HG02642 (cell line): ENCODE measurements at regions not wholly inside any gene's neighbourhood (a gene's known extent, or its start where the extent isn't known, plus 50 kb on each side); places are given as distances from the start of the nearest gene placed in this dataset.

ENCODE experiments used
- ATAC-seq: cut with Tn5 transposase; IDR thresholded peaks from one replicate; pipeline ENCODE4 v1.9.1; 2021; ENCODE audit warnings: mild to moderate bottlenecking; ENCODE audit not compliant: unreplicated experiment, poor library complexity

DNA sequence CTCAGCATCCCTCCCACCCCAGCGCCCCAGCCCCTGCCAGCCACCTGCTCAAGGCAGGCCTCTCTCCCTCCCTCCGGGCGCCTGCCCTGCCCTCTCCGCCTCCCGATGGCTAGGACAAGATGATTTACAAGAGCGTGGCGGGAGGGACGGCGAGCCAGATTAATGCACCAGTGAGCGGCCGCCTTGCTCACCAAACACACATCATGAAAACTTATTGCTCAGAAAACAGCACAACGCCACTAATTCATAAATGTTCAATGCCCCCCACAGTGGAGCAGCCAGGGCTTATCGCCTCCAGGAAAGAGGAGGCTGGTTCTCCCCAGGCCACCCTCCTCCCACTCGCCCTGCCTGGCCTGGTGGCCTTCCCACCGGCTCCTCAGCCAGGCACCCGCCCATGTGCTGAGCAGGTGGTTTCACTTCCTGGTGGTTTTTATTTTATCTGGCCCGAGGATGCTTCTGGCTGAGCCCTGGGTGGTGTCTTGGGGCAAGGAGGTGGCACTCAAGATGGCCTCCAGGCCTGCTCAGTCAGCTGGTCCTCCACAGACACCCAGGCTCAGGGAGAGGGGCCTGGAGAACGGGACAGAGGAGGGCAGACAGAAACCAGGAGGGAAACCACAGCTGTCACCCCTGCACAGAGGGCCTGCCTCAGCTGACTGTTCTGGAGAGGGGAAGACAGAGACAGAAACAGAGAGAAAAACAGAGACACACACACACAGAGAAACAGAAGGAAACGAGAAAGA is 284.9 kb downstream of the UACA start:
- ATAC-seq = peak; percentile 60

DNA sequence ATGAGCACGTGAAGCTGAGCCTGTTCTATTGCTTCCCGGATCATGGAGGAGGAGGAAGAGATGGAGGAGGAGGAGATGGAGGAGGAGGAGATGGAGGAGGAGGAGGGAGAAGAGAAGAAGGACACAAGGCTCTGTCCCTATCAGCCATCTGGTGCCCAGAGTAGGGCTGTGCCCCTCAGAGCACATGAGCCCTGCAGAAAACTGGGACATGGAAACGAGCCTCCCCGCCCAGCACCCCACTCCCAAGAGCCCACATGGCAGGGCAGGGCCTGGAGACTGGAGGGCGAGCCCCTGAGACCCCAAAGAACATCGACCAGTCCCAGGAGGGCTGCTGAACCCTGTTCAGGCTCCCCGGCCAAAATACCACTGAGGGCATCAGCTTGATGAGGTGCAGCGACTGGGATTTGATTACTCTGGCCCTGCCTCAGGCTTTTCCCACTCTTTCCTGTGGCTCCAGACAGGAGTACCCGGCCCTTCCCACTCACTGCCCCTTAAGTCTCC is 285.6 kb downstream of the UACA start:
- no peak for ATAC-seq

DNA sequence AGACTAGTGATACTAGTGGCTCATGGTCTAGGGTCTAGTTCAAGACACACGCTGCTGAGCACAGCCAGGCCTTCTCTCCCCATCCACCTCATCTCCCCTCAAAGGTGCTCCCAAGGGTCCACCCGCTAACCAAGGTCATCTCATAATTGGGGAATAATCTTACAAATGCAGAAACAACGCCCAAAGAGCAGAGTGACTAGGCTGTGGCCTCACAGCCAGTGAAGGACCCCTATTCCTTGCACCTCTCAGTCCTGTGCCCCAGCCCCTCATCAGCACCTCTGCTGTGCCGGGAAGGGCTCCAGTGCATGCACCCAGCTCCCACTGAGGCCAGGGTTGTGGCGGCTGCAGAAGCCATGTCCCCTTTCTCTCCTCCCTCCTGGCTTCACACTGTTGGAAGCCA is 286.9 kb downstream of the UACA start:
- no peak for ATAC-seq

DNA sequence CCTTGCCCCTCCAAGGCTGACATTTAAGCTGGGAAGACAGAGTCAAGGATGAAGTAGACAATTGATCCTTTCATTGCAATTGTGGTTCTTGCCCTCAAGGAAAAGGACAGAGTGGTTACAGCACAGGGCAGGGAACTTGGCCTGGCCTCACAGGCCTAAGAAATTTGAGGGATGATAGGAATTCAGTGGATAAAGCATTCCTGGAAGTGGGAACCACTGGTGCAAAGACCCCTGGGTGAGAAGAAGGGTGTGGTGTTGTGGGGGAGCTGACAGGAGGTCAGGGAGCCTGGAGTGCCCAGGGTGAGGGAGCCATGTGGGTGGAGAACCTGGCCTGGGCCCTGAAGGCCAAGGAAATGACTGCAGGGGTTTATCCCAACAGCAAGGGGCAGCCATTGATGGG is 287.4 kb downstream of the UACA start:
- ATAC-seq = no peak

DNA sequence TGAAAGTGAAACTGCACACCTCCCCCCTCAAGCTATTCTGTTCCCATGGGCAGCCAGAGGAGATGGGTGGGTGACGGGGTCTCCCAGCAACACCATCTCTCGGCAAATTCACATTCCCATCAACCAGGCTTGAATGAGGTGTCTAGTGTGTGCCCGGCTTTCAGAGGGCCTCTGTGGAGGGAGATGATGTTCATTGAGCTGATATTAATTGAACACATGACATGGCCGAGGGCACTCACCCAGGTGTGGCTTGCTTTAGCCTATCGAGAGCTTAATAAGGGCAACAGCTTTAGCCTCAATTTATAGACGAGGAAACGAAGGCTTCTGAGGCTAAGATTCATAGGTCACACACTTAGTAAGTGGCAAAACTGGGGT is 288.0 kb downstream of the UACA start:
- ATAC-seq = no peak

DNA sequence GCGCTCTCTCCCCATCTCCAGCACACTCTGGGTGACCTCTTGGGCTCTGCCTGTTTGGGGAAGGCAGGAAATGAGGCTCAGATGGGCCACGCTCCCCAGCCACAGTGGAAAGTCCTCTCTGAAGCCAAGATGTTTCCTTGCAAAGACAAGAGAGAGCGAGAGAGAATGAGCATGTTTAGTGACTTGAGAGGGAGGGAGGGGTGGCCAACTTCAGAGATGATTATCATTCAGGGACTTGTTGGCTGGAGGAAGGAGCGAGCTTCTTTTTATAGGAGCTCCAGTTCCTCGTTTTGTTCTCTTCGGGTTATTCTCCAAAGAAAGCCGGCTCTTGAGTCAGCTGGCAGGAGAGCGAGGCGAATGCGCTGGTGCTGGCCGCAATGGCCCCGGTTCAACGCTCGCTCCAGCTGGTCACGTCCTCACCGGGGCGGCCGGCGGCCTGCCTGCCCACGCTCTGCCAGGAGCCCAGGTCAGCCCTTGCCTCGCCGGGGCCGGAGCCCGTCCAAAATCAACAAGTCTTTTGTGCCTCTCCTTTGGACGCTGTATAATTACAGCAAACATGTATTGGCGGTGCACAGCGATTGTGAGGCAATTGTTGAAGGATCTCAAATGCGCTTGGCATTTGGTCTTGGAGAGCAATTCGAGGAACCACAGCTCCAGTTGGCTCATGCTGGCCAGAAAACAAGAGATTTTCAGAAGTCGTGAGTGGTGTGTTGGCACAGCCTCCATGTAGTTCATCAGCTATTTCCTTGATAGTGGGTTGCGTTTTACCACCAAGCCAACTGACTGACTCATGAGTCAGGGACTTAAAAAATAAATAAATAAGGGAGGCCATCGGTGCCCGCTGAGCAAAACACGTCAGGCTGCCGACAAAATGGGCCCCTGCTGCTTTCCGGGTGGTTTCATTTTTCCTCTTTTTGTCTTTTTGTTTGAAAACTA is 288.6 kb downstream of the UACA start:
- no peak for ATAC-seq

DNA sequence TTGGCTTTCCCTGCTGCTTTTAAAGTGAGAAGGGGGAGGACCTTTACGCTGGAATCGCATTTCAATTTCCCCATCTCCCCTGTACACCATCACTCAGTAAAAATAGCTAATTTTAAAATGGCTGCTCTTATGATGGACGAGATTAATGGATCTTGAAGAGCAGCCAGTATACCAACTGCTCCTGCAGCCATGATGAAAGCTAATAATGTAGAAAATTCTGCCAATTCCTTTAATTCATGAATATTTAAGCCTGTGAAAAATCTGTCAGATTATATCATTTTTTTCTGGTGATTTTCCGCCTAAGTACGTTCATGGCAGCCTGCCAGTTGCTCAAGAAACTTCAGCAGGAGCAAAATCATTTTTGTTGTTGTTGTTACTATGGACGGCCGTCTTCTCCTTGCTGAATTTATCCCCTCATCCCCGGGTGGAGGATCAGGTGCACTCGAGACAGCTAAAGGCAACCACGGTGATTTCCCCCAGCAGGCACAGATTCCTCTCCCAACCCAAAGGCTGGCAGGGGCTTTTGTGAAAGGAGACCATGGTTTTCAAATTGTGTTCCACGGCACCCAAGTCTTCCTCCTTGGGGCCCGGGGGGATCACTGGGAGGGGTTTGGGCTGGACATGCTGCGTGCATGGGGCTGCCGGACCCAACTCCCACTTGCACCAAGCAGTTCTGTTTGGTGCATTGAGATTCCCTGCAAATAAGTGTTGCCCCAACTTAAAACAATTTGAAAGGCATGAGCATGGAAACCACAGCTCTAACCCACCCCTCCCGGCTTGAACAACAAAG is 289.6 kb downstream of the UACA start:
- no peak for ATAC-seq

DNA sequence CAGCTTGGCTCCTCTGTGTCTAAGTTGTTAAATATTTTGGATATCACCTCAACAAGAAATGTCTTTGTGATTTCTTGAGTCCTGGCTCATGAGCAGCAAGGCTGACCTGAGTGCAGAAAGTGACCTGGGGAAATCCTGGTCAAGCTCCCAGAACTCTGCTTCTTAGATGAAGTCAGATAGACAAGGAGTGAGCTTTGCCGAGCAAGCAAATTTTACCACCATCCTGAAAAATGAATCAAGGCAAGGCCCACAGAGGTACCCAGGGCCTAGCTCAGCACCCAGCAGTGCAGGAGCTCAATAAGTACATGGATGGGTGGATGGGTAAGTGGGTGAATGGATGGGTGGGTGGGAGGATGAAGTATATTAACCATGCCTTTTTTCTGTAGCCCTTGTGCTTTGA is 291.8 kb downstream of the UACA start:
- ATAC-seq = no peak

DNA sequence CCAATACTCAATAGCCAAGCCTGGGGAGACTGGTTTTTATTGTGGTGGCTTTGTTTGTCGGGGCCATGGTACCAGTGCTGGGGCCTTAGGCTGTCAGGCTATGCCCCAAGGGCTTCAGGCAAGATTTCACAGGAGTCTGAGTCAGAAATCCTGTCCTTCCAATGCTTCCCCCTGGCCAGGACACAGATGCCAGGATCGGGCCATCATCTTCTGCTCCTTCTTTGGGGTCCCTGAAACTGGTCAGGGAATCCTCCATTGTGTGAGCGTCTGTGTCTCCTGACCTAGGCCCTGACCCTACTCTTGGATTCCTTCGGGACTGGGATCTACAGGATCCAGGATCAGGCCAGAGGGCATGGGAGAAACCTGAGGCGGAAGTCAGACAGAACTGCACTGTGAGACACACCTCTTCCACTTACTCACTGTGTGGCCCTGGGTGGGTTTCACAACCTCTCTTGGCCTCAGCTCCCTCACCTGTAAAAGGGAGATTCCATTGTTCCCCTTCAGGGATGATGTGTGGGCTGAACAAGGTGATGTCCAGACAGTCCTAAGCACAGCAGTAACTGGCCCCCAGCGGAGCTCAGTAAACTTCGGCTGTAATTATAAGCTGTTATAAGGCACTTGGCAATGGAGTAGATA is 292.7 kb downstream of the UACA start:
- no peak for ATAC-seq

DNA sequence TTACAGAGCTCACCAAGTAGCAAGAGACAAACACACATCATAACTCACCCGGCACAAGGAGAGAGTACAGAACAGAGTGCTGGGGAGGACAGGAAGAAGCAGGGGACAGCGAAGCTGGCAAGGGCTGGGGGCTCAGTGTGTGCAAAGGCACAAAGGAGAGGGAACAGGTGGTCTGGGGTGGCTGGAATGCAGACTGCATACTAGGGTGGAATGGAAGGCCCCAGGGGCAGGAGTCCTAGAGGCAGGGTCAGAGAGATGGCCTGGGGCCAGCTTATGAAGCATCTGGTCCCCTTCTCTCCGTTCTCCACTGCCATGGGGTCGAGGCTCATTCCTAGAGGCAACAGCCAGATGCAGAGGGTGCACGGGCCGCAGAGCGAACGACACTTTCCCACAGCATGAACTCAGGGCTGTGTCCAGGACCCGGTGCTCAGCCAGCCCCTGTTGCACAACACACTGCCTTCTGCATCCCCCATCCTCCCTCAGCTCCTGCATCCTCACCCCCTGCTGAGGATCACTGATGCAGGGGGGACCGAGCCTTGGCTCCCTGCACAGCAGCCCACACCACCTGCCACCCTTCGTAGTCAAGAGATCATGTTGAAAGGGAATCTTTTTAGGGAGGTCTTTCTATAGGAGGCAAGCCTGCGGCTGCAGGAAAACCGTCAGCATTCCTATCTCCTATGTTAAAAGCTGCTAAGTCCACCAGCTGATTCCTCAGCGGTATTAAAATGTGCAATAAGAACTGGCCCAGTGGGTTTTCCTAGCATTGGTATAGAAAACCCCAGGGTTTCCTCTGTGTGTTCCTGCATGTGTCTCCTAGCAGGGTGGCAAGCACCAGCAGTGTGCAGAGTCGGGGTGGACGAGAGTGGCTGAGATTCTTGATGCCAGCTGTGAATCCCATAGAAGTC is 293.5 kb downstream of the UACA start:
- ATAC-seq = no peak

DNA sequence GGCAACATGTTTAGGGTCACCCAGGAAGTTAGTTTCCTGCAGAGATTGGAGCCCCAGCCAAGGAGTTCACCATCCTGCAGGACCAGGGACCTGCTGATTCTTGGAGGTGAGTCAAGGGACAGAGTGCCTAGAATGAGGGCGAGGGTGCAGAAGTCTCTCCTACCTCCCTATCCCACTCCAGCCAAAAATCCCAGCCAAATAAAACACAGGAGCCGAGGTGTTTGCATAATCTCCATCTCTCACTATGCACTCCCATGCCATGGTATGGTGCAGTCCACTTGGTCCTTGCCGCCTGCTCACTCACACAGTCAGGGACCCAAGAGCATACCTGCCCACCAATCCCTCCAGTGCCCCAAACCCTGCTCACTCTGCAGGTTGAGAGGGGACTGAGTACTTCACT is 294.2 kb downstream of the UACA start:
- ATAC-seq = no peak

DNA sequence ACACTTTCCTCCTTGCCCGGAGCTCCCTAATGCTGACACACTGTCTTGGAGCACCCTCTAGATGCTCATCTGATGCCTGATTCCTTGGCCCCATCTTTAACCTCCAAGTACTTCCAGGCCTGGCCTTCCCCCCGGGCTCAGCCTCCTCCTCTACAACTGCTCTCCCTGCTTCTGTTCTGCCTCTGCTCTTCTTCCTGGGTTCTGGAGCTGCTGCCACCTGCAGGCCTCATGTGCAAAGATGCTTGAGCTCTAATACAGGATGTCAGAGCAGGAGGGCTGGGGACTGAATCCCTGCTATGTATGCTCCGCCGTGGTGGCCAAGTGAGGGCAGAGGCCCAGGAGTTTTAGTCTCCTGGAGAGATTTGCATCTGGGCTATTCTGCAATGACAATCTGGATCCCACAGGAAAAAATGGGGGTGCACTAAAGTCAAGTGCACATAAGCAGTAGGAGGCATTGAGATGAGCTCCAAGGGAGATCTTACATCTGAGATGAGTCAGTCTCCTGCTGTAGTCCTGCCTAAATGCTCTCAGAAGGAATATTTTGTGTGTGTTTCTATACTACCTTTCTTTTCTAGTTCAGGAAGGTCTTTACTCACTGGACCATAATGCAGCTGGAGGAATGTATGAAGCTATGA is 296.3 kb downstream of the UACA start:
- no peak for ATAC-seq

DNA sequence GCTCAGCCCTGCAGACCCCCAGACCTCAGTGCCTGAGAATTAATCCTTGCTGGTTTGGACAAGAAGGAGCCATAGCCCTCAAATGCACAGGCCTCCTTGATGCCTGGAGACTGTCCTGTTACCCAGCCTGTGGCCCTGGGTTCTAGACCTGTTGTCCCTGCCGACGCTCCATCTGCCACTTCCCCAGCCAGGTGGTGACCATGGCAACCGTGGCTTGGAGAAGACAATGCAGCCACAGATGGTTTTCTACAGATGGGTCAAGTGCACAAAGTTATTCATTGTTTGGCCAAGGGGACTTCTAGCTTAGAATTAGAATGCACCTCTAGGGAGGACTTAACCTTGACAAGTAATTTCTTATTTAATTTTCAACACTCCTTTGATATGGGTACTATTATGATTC is 297.1 kb downstream of the UACA start:
- ATAC-seq = no peak

DNA sequence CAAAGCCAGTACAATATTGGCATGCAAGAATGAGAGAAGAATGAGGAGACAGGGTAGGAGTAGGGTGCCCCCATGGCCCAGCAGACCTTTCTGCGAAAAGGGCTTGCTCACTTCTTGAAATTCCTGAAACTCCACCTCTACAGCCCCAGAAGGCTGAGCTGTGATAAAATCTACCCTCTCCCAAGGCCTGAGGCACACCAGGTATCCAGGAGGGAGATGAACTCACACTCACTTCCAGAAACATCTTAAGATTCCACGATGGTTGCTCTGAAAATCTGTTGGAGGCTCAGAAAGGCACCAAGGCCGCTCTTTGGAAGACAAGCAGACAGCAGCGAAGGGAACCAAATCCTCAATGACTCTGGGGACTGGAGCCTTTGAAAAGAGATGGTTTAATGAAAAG is 297.5 kb downstream of the UACA start:
- ATAC-seq = no peak

DNA sequence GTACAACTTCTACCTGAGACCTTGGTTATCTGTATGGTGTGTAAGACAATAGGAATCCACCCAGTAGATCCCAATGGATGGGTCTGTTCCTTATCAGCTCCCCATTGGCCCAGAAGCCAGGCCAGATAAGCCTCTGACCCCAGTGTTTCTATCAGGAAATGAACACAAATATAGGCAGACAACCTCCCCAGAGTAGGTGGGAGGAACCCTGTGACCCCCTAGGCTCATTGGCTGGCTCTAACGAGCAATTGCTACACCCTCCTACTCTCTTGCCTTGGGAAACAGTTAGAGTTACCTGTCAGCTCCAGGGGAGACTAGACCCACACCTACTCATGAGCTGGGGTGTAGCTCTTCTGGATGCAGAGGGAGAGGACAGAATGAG is 299.9 kb downstream of the UACA start:
- no peak for ATAC-seq

DNA sequence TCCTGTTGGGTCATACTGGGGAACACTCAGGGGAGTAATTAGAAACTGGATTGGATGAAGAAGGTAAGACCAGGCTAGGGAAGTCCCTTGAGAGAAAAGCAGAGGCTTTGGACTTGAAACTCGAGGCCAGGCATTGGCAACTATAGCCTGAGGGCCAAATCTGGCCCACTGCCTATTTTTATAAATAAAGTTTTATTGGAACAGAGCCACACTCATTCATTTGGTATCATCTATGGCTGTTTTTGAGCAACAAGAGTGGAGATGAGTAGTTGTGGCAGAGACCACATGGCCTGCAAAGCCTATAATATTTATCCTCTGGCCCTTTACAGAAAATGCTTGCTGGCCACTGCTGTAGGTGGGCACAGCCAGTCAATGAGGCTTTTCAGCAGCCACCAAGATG is 301.4 kb downstream of the UACA start:
- ATAC-seq = no peak

DNA sequence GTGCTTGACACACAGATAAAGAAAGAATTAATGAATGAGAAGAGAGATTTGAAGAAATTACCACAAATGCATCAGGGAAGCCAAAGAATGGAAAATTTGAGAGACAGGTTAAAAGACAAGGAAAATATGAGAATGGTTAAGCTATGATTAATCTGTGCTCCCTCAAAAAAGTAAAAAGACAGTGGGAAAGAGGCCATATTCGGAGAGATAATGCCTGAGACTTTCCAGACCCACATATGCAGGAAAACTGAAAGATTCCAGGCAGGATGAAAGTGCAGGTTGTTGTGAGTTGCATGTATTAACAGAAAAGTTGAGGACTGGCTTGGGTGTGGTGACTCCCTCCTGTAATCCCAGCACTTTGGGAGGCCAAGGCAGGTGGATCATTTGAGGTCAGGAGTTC is 302.3 kb downstream of the UACA start:
- ATAC-seq = no peak

DNA sequence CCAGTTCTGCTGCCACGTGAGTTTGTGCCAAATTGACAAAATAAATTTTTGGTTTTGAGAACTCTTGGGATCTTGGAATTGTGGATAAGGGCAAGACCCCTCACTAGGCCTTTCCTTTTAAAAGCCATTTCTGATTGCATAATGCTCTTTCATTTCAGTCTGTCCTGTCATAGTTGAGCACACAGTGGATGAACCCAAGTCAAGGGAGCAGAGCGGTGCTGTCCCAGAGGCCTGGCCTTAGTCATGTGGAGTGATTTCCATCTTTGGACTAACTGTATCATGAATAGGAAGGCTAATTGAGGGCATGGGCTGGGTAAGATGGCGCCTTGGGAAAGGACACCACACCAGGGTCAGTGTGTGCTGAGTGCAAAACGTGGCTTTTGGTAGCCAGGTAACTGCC is 304.0 kb downstream of the UACA start:
- no peak for ATAC-seq

DNA sequence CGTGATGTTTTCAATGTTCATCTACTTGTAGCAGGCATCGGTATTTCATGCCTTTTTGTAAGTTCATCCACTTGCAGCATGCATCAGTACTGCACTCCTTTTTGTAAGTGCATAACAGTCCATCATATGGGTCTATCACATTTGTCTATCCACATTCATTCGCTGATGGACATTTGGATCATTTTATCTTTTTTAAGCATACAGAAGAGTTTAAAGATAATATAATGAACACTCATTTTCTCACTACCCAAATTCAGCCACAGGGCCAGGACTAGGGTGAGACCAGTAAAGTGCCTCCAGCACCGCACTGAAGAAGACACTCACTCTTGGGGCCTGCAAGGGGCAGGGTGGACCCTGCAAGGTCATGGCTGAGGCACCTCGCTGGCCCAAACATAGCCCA is 309.6 kb downstream of the UACA start:
- no peak for ATAC-seq
